ENCODE measurements at regions not wholly inside any gene's neighbourhood (a gene's known extent, or its start where the extent isn't known, plus 50 kb on each side); places are given as distances from the start of the nearest gene placed in this dataset.

DNA sequence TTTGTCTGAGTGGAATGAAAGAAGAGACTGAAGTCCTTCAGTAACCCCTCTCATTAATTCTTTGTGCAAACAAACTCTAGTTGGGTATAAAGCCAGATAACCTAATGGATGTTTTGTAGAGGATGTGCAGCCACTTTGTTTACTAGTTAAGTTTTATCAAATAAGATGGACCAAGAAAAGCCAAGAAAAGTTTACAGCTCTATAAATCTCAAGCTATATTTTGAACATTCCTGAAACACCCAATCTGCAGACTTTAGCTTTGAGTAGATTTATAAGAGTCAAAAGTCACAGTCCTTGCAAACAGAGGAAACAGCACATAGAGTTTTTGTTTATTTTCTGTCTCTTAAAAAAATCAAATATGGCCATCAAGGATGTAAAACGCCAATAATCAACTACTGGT is 452.9 kb downstream of the SPRY1 start:
- H3K27ac Mint-ChIP-seq = no peak overlapping the region
- H3K27me3 Mint-ChIP-seq (ENCODE audit: low read depth in 3 of 3) = peaks cover 0 to 2% (median 0%) of the 10 kb centered on the region in 3 donors
- H3K36me3 Mint-ChIP-seq = no peaks in the 10 kb centered on the region
- H3K4me1 Mint-ChIP-seq = no peaks in the 10 kb centered on the region
- H3K9me3 Mint-ChIP-seq = peaks cover 0 to 2% (median 0%) of the 10 kb centered on the region in 6 donors
- no peak for DNase-seq
- H3K4me3 Mint-ChIP-seq = no peak overlapping the region

DNA sequence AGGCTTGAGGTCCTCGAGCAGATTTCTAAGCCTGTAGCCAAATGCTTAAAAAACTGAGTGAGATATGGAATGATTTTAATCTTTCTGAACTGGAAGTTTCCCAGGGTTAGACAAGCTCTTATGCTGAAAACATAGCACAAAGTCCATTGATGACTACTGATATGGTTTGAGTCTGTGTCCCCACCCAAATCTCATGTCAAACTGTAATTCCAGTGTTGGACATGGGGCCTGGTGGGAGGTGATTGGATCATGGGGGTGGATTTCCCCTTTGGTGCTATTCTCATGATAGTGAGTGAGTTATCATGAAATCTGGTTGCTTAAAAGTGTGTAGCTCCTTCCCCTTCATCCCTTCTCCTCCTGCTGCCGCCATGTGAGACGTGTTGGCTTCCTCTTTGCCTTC is 454.9 kb downstream of the SPRY1 start:
- Mint-ChIP-seq H3K9me3 (peaks cover 0 to 2% (median 0%) of the 10 kb centered on the region in 6 donors), H3K4me1 (no peaks in the 10 kb centered on the region), H3K27me3 (ENCODE audit: low read depth in 3 of 3) (peaks cover 0 to 3% (median 0%) of the 10 kb centered on the region in 3 donors), H3K27ac (no peak overlapping the region), H3K4me3 (no peak overlapping the region), H3K36me3 (no peaks in the 10 kb centered on the region)
- DNase-seq = no peak

DNA sequence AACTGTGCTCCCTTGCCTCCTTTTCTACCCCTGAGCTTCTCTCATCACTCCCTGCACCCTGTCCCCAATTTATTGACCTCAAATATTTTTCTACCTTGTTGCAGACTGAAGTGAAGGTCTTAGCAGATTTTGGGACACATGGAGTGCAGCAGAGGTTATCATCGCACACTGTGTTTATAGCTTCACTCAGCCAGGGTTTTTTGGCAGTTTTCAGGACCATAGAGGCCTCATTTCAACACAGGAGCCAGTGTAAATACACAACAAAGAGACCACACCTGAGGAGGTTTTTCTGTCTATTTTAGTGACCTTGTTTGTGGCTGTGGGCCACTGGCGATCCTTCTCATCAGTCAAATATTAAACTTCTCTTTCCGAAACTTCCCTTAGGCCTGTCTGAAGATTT is 457.1 kb downstream of the SPRY1 start:
- Mint-ChIP-seq H3K4me1 (no peaks in the 10 kb centered on the region), H3K36me3 (no peaks in the 10 kb centered on the region), H3K4me3 (no peak overlapping the region), H3K27me3 (ENCODE audit: low read depth in 3 of 3) (peaks cover 0 to 3% (median 0%) of the 10 kb centered on the region in 3 donors), H3K27ac (no peak overlapping the region), H3K9me3 (peaks cover 0 to 2% (median 0%) of the 10 kb centered on the region in 6 donors)
- no peak for DNase-seq

DNA sequence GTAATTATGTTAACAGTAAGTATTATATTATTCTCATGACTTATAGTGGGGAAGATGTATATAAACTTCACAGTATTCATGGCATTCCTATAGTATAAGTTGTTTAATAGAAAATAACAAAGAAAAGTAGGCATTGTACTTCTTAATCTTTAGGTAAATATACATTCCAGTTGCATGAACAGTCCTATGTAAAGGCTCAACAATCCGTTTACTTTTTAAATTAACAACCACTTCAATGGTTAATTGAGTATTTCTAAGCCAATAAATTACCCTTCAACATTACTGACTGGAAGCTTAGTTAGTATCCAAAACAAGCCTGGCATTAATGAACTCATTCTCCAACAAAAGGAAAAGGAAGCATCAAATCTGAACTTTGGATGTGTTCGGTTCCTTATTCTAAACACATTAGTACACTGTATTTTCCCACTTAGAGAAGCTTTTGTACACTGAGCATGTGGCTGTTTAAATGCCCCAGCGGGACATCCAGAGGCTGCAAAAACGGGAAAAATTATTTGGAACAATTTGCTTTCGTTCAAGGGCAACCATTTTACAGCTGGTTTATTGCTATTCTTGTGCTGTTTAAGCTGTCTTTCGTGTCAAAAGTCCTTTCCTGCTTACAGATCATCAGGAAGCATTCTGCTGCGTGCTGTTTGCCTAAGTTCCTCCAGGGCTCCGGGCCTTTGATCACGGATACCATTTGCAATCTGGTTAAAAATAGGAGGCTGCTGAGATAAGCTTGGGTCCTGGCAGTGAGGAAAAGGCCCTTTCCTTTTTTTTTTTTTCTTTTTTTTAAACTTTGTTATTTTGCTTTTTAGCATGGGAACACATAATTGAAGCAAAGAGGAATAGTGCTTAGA is 460.3 kb downstream of the SPRY1 start:
- DNase-seq = no peak
- Mint-ChIP-seq H3K4me1 (no peaks in the 10 kb centered on the region), H3K27me3 (ENCODE audit: low read depth in 3 of 3) (peaks cover 0 to 3% (median 0%) of the 10 kb centered on the region in 3 donors), H3K36me3 (no peaks in the 10 kb centered on the region), H3K27ac (no peak overlapping the region), H3K4me3 (no peak overlapping the region), H3K9me3 (peaks cover 0 to 2% (median 0%) of the 10 kb centered on the region in 6 donors)

DNA sequence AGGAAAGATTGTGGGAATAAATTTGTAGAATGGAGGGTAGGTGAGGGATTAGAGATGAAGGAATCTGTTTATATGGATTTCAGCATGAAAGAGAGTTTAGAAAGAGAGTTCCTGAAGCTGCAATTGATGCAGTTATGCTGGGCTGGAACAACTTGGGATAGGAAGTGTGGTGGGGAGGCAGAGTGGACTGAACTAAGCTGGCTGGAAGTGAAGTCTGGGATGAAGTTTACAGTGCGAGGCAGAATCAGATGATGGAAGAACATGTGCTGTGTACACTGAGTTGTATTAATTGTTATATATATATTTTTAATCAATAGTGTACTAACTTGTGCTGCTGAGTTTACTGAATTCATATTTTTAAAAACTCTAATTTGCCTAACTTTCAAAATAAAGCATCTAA is 461.9 kb downstream of the SPRY1 start:
- Mint-ChIP-seq H3K4me1 (no peaks in the 10 kb centered on the region), H3K27ac (no peak overlapping the region), H3K9me3 (peaks cover 0 to 2% (median 0%) of the 10 kb centered on the region in 6 donors), H3K4me3 (no peak overlapping the region), H3K36me3 (no peaks in the 10 kb centered on the region), H3K27me3 (ENCODE audit: low read depth in 3 of 3) (peaks cover 0 to 3% (median 2%) of the 10 kb centered on the region in 3 donors)
- no peak for DNase-seq

DNA sequence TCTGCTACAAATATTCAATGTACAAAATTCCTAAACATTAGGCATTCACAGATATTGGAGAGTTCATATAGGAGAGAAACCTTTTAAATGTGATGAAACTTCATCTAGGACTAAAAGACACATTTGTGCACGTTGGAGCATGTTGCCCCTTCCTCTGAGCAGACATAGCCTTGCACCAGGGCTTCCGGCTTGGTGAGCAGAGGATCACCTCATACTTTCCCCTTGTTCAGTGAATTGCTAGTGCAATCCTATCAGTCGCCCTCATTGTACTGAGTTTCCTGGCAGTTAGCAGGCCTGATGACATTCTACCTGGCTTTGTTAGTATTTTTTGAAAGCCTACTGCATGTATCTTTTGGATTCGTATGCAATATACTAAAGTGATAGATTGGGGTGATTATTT is 466.2 kb downstream of the SPRY1 start:
- H3K4me1 Mint-ChIP-seq = no peaks in the 10 kb centered on the region
- H3K36me3 Mint-ChIP-seq = no peaks in the 10 kb centered on the region
- H3K4me3 Mint-ChIP-seq = no peak overlapping the region
- no peak overlapping the region for H3K27ac Mint-ChIP-seq
- DNase-seq = no peak
- H3K27me3 Mint-ChIP-seq (ENCODE audit: low read depth in 3 of 3) = peaks cover 0 to 2% (median 0%) of the 10 kb centered on the region in 3 donors
- H3K9me3 Mint-ChIP-seq = peaks cover 0 to 7% (median 0%) of the 10 kb centered on the region in 6 donors

DNA sequence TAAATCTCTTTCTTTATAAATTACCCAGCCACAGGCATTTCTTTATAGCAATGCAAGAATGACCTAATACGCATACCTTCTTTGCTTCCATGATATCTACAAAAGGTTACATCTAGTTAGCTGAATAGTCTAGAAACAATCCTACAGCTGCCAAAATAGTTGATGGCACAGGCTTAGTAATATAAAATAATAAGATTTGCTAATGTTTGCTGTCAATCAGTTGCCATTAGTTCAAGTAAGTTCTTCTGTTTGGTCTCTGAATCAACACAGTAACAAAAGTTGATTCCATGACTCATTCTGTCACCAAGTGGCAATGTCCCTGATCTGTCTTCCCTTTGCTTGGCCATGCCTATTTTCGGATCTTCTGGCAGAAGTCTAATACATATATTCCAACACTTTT is 470.2 kb downstream of the SPRY1 start:
- DNase-seq = no peak
- Mint-ChIP-seq H3K4me1 (no peaks in the 10 kb centered on the region), H3K9me3 (peaks cover 0 to 4% (median 0%) of the 10 kb centered on the region in 6 donors), H3K36me3 (no peaks in the 10 kb centered on the region), H3K27ac (no peak overlapping the region), H3K4me3 (no peak overlapping the region), H3K27me3 (ENCODE audit: low read depth in 3 of 3) (peaks cover 0 to 3% (median 2%) of the 10 kb centered on the region in 3 donors)

DNA sequence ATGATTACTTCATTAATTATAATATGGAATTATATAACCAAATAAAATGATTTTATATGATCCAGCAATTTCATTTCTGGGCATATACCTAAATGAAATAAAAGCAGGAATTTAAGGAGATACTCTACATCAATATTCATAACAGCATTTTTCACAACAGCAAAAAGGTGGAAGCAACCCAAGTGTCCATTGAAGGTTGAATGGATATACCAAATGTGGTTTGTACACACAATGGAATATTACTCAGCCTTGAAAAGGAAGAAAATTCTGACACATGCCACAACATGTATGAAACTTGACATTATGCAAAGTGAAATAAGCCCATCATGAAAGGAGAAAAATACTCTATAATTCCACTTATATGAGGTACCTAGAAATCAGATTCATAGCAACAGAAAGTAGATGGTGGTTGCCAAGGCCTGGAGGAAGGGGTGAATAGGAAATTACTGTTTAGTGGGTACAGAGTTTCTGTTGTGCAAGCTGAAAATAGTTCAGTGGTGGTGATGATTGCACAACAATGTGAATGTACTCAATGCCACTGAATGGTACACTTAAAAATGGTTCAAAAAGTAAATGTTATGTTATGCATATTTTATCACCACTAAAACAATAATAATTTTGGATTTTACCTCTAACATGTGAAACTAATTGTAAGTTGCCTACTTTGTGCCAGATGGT is 471.5 kb downstream of the SPRY1 start:
- no peaks in the 10 kb centered on the region for H3K36me3 Mint-ChIP-seq

DNA sequence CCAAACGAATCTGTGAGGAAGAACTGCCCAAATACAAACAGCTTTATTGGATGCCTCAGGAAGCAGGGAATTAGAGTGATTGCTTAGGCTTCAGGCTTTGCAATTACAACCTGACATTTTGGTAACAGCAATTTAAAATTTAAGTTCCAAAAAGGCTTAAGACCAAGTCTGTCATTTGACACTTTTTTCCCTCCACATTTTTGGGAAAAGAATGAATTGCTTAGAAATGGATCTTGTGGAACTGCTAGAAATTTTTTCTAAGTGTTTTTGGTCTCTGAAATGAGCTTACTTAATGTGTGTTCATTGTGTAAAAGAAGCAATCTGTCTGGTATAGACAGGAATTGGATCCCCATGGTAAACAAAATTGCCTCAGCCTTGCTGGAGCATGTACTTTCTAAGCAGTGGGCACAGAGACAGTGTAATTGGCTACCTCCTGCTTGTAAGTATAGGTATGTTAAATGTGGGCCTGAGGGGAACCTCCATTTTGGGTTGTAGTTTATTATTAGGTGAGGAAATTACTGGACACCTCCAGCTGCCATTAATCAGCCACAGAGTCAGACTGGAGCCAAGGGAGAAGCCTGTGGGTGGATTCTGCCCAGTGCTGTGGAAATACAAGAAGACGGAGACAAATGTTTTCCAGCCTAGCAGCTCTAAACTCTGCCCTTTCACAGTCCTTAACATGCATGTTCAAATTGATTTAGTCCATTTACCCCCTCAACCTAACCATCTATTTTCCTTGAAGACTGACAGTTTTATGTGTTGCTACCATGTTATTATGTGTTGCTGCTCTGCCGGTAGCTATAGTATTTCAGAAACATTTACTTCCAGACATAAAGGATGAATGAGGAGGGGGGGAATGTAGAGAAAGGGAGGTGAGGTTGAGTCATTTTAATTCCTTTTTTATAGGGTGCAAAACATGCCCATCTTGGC is 473.0 kb downstream of the SPRY1 start:
- Mint-ChIP-seq H3K4me1 (no peaks in the 10 kb centered on the region), H3K27ac (no peak overlapping the region), H3K27me3 (ENCODE audit: low read depth in 3 of 3) (peaks cover 0 to 3% (median 0%) of the 10 kb centered on the region in 3 donors), H3K36me3 (no peaks in the 10 kb centered on the region), H3K9me3 (peaks cover 0 to 4% (median 0%) of the 10 kb centered on the region in 6 donors), H3K4me3 (no peak overlapping the region)
- no peak for DNase-seq

More for the DNA sequence above, 471.5 kb downstream of the SPRY1 start:
- Mint-ChIP-seq H3K27me3 (ENCODE audit: low read depth in 3 of 3) (peaks cover 0 to 3% (median 0%) of the 10 kb centered on the region in 3 donors), H3K9me3 (peaks cover 0 to 4% (median 0%) of the 10 kb centered on the region in 6 donors), H3K4me1 (no peaks in the 10 kb centered on the region), H3K4me3 (no peak overlapping the region), H3K27ac (no peak overlapping the region)
- no peak for DNase-seq

DNA sequence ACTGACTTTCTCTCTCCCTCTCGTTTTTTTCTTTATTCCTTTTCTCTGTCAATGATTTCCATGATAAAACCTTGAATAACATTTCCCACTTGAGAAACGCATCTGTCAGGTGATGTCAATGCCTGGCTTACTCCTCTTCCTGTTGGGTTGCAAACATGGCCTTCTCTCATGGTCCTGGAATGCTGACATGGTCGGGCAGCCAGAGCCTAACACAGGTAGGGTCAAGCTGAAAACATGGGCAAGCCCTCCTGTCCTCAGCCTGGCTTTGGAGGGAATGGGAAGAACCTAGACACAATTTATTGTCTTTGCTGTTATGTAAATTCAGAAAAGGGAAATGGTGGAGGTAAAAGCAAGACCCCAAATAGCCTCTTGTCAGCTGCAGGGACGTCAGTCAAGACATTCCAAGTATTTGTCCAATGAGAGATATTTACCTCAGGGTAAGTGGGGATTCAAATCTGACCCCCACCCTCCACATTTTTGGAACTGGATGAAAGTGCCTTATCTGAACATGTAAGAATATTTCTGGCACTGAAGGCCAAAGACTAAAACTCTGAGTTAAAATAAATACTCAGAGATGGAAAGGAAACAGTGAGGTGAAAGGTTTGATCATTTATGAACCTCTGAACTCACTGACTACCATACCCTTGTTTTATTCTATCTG is 473.8 kb downstream of the SPRY1 start:
- Mint-ChIP-seq H3K4me1 (no peaks in the 10 kb centered on the region), H3K9me3 (peaks cover 0 to 4% (median 0%) of the 10 kb centered on the region in 6 donors), H3K27me3 (ENCODE audit: low read depth in 3 of 3) (peaks cover 0 to 3% (median 0%) of the 10 kb centered on the region in 3 donors), H3K36me3 (no peaks in the 10 kb centered on the region), H3K4me3 (no peak overlapping the region), H3K27ac (no peak overlapping the region)
- no peak for DNase-seq

DNA sequence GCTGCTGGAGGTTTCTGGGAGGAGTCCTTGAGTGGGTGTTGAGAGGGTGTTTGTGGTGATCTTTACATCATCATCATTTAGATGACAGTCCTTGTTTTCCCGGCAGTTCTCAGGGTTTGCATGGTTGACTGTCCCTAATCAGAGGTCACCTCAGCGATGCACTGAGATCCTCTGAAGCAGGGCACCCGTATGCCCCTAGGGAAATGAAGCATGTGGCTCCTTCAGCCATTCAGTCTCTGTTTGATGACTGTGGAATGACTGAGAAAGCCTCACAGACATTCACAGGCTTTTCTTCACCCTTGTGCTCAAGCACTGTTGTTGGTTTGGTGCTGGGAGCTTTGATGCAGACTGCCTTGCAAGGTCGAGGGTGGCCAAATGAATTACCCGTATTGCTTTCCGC is 474.7 kb downstream of the SPRY1 start:
- H3K27ac Mint-ChIP-seq = no peak overlapping the region
- no peaks in the 10 kb centered on the region for H3K36me3 Mint-ChIP-seq

DNA sequence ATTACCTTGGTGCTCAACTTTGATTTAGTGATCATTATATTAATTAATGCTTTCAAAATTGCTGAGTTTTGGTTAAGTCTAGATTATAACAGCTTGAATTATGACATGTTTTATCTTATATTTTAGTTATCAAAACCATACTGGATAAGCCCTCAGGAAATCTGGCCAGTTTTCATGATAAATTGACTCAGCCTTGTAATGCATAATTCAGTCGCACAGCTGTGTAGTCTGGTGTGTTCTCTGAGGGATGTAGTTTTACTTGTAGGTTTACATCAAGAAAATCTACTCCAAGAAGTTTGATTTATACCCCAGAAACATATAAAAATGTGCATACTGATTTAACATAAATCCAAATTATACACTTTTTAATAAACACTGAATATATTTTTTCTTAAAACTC is 477.5 kb downstream of the SPRY1 start:
- H3K9me3 Mint-ChIP-seq = no peaks in the 10 kb centered on the region
- H3K27me3 Mint-ChIP-seq (ENCODE audit: low read depth in 3 of 3) = peaks cover 0 to 3% (median 0%) of the 10 kb centered on the region in 3 donors
- H3K36me3 Mint-ChIP-seq = no peaks in the 10 kb centered on the region
- H3K4me1 Mint-ChIP-seq = no peaks in the 10 kb centered on the region
- H3K27ac Mint-ChIP-seq = no peak overlapping the region
- no peak for DNase-seq
- H3K4me3 Mint-ChIP-seq = no peak overlapping the region

More for the DNA sequence above, 474.7 kb downstream of the SPRY1 start:
- no peak for DNase-seq
- Mint-ChIP-seq H3K4me3 (no peak overlapping the region), H3K4me1 (no peaks in the 10 kb centered on the region), H3K27me3 (ENCODE audit: low read depth in 3 of 3) (peaks cover 0 to 3% (median 0%) of the 10 kb centered on the region in 3 donors), H3K9me3 (peaks cover 0 to 3% (median 0%) of the 10 kb centered on the region in 6 donors)

DNA sequence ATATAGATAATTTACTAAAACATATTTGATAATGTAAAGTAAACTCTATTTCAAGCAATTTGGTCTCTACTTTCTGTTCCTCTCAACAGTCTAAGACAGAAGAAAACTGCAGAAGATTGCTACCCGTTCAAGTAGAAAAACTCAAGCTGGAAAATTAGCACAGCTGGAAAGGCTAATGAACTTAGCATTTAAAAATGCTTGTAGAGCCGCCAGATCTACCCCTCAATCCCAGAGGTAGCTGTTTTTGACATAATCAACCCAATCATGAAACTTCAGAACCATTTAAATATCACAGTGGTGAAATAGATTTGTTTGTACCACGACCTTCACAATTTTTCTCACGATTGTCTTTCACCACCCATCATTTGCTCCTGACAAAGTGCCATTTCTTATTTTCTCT is 479.5 kb downstream of the SPRY1 start:
- H3K4me1 Mint-ChIP-seq = no peaks in the 10 kb centered on the region
- H3K9me3 Mint-ChIP-seq = no peaks in the 10 kb centered on the region
- peaks cover 0 to 2% (median 0%) of the 10 kb centered on the region in 3 donors for H3K27me3 Mint-ChIP-seq (ENCODE audit: low read depth in 3 of 3)
- no peaks in the 10 kb centered on the region for H3K36me3 Mint-ChIP-seq
- no peak for DNase-seq
- H3K4me3 Mint-ChIP-seq = no peak overlapping the region
- H3K27ac Mint-ChIP-seq = no peak overlapping the region

Measured in immature natural killer cell (primary cell).